ENCODE measurements at regions not wholly inside any gene's neighbourhood (a gene's known extent, or its start where the extent isn't known, plus 50 kb on each side); places are given as distances from the start of the nearest gene placed in this dataset.

GRCh38 chr13:44857061-44857460, 132.2 kb downstream of the NUFIP1 start:
- TF ChIP-seq CTCF (IDR thresholded peaks at IDR 0.05) (no peak), POLR2A (IDR thresholded peaks at IDR 0.05) (no peak)

All from testis (tissue), 2 donors.